Stomach (tissue), 8 donors: ENCODE measurements at regions not wholly inside any gene's neighbourhood (a gene's known extent, or its start where the extent isn't known, plus 50 kb on each side); places are given as distances from the start of the nearest gene placed in this dataset.

Experiments used
- DNase-seq, 2 donors: peaks; one replicate each; pipeline versions ENCODE4 v3.0.0 to v3.0.0-alpha.2; 2013 to 2019
- H3K27ac ChIP-seq, 5 donors: fragments of 200-600 bp in 4 of 5; sonication (generic) in 4 of 5; one replicate each; pipeline ENCODE4 v1.5.1; 2013 to 2019; ENCODE audit warnings: mild to moderate bottlenecking in 1 of 5, moderate library complexity in 1 of 5
- H3K27me3 ChIP-seq, 3 donors: fragments of 200-600 bp; sonication (generic); one replicate each; pipeline ENCODE4 v1.5.1; 2017 to 2019; ENCODE audit warnings: mixed run types in 1 of 3
- H3K36me3 ChIP-seq, 4 donors: fragments of 200-600 bp; sonication (generic); 1 replicate in 3 of 4; 2 replicates in 1 of 4; pipeline ENCODE4 v1.5.1; 2016 to 2019
- H3K4me1 ChIP-seq, 4 donors: fragments of 200-600 bp; sonication (generic); one replicate each; pipeline ENCODE4 v1.5.1; 2016 to 2019
- H3K4me3 ChIP-seq, 4 donors: fragments of 200-600 bp; sonication (generic) in 3 of 4; one replicate each; pipeline ENCODE4 v1.5.1; 2016 to 2019; ENCODE audit warnings: mild to moderate bottlenecking in 1 of 4
- H3K9me3 ChIP-seq, 4 donors: fragments of 200-600 bp; sonication (generic); one replicate each; pipeline ENCODE4 v1.5.1; 2016 to 2019
- EP300 ChIP-seq: sonication (generic); formaldehyde crosslinking; IDR thresholded peaks from one replicate; pipeline ENCODE4 v1.6.1; 2017; ENCODE audit warnings: antibody characterized with exemption
- POLR2A ChIP-seq, 4 donors: fragments of 450-650 bp; IDR thresholded peaks; one replicate each; pipeline ENCODE4 v1.6.1; 2016; ENCODE audit warnings: antibody characterized with exemption in 4 of 4, control low read depth in 2 of 4, mild to moderate bottlenecking in 1 of 4, moderate library complexity in 1 of 4
- POLR2AphosphoS5 ChIP-seq, 3 donors: sonication (generic); formaldehyde crosslinking; IDR thresholded peaks; one replicate each; pipeline ENCODE4 v1.6.1; 2016; ENCODE audit warnings: antibody characterized with exemption in 3 of 3
- WGBS, 5 donors: extraction: QIAGEN DNeasy Blood & Tissue Kit in 3 of 5; methylation state at CpG; one replicate each; pipeline versions ENCODE4 v1.1.5 to v1.1.7; 2013 to 2018; 5-methylcytosine and 5-hydroxymethylcytosine counted together
- intact Hi-C: fragments of 100-400 bp; cut with DNase I; formaldehyde crosslinking; loops from one replicate; pipeline ENCODE4 v1.15.1; 2023; ENCODE audit warnings: low total_unique reads
- TF ChIP-seq, protein P1 (sequence below), 7 experiments: fragments of 450-650 bp in 4 of 7; fragments of 200-600 bp in 3 of 7; sonication (generic) in 3 of 7; IDR thresholded peaks; one replicate each; pipeline ENCODE4 v1.5.1; 2016 to 2019; ENCODE audit warnings: antibody characterized with exemption in 7 of 7, control low read depth in 2 of 7, mild to moderate bottlenecking in 1 of 7
- donor health status: healthy with polysubstance abuse.
- donor health status: Bipolar disorder and iron deficiency.
- donor health status: healthy.

- Histone ChIP-seq H3K4me1 (peaks cover 0 to 8% (median 0%) of the 10 kb centered on the region in 4 donors), H3K27ac (no peak overlapping the region), H3K27me3 (no peaks in the 10 kb centered on the region), H3K4me3 (no peak overlapping the region), H3K36me3 (no peaks in the 10 kb centered on the region), H3K9me3 (no peaks in the 10 kb centered on the region)
- 63 to 77% (median 73%) methylated on average over 4 of the region's 4 CpGs for WGBS, 5 donors
- TF ChIP-seq EP300, result no peak
- TF ChIP-seq, protein P1, sequence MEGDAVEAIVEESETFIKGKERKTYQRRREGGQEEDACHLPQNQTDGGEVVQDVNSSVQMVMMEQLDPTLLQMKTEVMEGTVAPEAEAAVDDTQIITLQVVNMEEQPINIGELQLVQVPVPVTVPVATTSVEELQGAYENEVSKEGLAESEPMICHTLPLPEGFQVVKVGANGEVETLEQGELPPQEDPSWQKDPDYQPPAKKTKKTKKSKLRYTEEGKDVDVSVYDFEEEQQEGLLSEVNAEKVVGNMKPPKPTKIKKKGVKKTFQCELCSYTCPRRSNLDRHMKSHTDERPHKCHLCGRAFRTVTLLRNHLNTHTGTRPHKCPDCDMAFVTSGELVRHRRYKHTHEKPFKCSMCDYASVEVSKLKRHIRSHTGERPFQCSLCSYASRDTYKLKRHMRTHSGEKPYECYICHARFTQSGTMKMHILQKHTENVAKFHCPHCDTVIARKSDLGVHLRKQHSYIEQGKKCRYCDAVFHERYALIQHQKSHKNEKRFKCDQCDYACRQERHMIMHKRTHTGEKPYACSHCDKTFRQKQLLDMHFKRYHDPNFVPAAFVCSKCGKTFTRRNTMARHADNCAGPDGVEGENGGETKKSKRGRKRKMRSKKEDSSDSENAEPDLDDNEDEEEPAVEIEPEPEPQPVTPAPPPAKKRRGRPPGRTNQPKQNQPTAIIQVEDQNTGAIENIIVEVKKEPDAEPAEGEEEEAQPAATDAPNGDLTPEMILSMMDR (IDR thresholded peaks at IDR 0.05), result no peak
- TF ChIP-seq POLR2AphosphoS5 (IDR thresholded peaks at IDR 0.05), result no peak
- no peak for TF ChIP-seq POLR2A (IDR thresholded peaks at IDR 0.05)
- no peak for DNase-seq
- intact Hi-C loops, result no loop called here
Observed at GRCh38 chr3:130823241-130823884, 70.5 kb upstream of the ATP2C1 start.

- H3K4me1 ChIP-seq, result peaks cover 0 to 8% (median 0%) of the 10 kb centered on the region in 4 donors
Observed at GRCh38 chr3:130823996-130824395, 69.9 kb upstream of the ATP2C1 start.

DNA sequence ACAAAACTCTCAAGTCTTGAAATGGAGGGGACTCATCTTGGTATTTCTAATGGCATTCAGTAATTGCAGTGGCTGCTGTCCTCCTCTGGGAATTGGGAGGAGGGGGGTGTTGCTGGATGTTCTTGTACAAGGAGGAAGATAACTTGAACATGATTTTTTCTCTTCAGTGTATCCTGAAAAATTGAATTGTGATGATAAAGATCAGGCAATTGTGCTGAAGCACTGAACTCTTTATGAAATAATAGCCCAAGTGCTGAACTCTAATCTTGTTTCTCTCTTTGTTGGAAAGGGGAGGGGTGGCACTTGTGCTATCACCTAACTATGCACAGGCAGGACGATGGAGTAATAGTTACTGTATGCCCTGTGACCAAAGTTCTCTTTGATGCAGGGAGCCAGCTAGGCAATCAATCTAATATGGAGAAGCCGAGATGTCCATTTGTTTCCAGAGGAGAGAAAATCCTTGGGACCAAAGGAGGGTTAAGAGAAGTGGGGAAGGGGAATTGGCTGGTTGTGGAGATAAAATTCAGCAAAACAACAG, 68.1 kb upstream of the ATP2C1 start:
- TF ChIP-seq POLR2A (IDR thresholded peaks at IDR 0.05) (no peak), POLR2AphosphoS5 (IDR thresholded peaks at IDR 0.05) (no peak), EP300 (no peak)
- TF ChIP-seq, protein P1 (IDR thresholded peaks at IDR 0.05), result no peak
- no peak for DNase-seq
- Histone ChIP-seq H3K27me3 (no peaks in the 10 kb centered on the region), H3K4me1 (peaks cover 0 to 8% (median 0%) of the 10 kb centered on the region in 4 donors), H3K9me3 (no peaks in the 10 kb centered on the region), H3K36me3 (no peaks in the 10 kb centered on the region), H3K27ac (no peak overlapping the region), H3K4me3 (no peak overlapping the region)
- intact Hi-C loops, result no loop called here
- WGBS, 5 donors, result 50 to 63% (median 58%) methylated on average over 2 of the region's 2 CpGs

More at GRCh38 chr3:130823996-130824395, 69.9 kb upstream of the ATP2C1 start:
- no peak for TF ChIP-seq POLR2A (IDR thresholded peaks at IDR 0.05)
- no peak for TF ChIP-seq POLR2AphosphoS5 (IDR thresholded peaks at IDR 0.05)
- TF ChIP-seq, protein P1 (IDR thresholded peaks at IDR 0.05), result no peak
- TF ChIP-seq EP300, result no peak
- H3K36me3 ChIP-seq, result no peaks in the 10 kb centered on the region
- intact Hi-C loops, result no loop called here
- H3K27me3 ChIP-seq, result no peaks in the 10 kb centered on the region
- H3K4me3 ChIP-seq, result no peak overlapping the region
- no peaks in the 10 kb centered on the region for H3K9me3 ChIP-seq
- DNase-seq, result no peak
- 47 to 69% (median 56%) methylated on average over 1 of the region's 1 CpG for WGBS, 5 donors
- H3K27ac ChIP-seq, result no peak overlapping the region

DNA sequence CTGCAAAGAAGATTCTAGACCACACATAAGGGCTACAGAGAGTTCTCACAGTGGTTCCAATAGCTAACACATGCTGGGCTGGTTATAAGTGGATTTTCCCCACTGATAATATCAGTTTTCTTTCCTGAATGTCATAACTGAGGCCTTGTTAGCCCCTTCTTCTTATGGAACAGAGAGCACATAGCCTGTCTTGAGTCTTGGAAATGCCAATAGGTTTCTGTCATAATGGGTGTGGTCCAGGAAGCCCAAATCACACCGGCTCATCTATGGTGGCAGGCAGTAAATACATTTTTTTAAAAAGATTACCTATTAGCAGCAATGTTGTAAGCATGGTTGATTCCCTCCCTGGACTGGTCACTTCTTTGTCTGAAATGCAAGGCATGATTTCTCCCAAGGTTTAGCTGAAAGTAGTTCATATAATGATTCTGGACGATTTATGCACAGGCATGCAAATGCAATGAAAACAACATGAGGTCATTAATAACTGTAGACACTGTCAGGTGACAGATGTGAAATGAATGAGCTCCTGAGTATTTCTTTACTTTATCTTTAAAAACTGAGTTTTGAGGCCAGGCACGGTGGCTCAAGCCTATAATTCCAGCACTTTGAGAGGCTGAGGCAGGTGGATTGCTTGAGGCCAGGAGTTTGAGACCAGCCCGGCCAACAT, 67.2 kb upstream of the ATP2C1 start:
- Histone ChIP-seq H3K4me3 (no peak overlapping the region), H3K9me3 (no peaks in the 10 kb centered on the region), H3K4me1 (peaks cover 0 to 8% (median under 1%) of the 10 kb centered on the region in 4 donors), H3K36me3 (no peaks in the 10 kb centered on the region), H3K27me3 (no peaks in the 10 kb centered on the region), H3K27ac (no peak overlapping the region)
- TF ChIP-seq EP300 (no peak), POLR2AphosphoS5 (IDR thresholded peaks at IDR 0.05) (no peak), POLR2A (IDR thresholded peaks at IDR 0.05) (no peak)
- TF ChIP-seq, protein P1 (IDR thresholded peaks at IDR 0.05), result no peak
- WGBS, 5 donors, result 78 to 83% (median 79%) methylated on average over 4 of the region's 4 CpGs
- DNase-seq, result no peak
- intact Hi-C loops, result no loop called here
